ENCODE measurements at regions not wholly inside any gene's neighbourhood (a gene's known extent, or its start where the extent isn't known, plus 50 kb on each side); places are given as distances from the start of the nearest gene placed in this dataset.

DNA sequence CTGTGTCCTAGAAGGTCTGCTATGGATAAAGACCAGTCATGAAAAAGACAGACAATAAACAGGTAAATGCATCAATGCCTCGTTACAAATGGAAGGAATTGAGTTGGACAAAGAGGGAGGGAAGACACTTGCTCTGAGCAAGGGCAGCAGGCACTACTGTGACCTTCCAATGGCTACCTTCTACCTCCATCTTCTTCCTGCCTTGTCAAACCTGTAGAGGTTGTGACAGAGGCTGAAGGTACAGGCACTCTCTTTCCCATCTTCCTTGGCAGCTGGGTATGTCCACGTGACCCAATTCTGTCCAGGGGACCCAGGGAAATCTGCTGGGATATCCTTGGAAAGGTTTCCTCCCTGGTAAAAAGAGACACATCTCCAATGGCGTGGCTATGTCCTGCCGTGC, 274.8 kb downstream of the TFAP2C start:
- TF ChIP-seq, protein P1, sequence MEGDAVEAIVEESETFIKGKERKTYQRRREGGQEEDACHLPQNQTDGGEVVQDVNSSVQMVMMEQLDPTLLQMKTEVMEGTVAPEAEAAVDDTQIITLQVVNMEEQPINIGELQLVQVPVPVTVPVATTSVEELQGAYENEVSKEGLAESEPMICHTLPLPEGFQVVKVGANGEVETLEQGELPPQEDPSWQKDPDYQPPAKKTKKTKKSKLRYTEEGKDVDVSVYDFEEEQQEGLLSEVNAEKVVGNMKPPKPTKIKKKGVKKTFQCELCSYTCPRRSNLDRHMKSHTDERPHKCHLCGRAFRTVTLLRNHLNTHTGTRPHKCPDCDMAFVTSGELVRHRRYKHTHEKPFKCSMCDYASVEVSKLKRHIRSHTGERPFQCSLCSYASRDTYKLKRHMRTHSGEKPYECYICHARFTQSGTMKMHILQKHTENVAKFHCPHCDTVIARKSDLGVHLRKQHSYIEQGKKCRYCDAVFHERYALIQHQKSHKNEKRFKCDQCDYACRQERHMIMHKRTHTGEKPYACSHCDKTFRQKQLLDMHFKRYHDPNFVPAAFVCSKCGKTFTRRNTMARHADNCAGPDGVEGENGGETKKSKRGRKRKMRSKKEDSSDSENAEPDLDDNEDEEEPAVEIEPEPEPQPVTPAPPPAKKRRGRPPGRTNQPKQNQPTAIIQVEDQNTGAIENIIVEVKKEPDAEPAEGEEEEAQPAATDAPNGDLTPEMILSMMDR (conservative IDR thresholded peaks at IDR 0.05; ENCODE audit: low read depth, low read length): no peak
- TF ChIP-seq EZH2 (IDR thresholded peaks at IDR 0.05; ENCODE audit: low read length, unreplicated experiment): no peak

All from PC-3 (cell line).